ENCODE measurements at regions not wholly inside any gene's neighbourhood (a gene's known extent, or its start where the extent isn't known, plus 50 kb on each side); places are given as distances from the start of the nearest gene placed in this dataset.

- no peak for TF ChIP-seq YY1 (IDR thresholded peaks at IDR 0.05; ENCODE audit: insufficient read depth, insufficient read length)
- TF ChIP-seq ZNF274 (IDR thresholded peaks at IDR 0.05; ENCODE audit: low read depth, low read length) = no peak
These were observed 69.2 kb upstream of the NEURL1B start for GRCh38 chr5:172571892-172572291.

Data from NT2/D1 (cell line).